ENCODE measurements at regions not wholly inside any gene's neighbourhood (a gene's known extent, or its start where the extent isn't known, plus 50 kb on each side); places are given as distances from the start of the nearest gene placed in this dataset.

DNA sequence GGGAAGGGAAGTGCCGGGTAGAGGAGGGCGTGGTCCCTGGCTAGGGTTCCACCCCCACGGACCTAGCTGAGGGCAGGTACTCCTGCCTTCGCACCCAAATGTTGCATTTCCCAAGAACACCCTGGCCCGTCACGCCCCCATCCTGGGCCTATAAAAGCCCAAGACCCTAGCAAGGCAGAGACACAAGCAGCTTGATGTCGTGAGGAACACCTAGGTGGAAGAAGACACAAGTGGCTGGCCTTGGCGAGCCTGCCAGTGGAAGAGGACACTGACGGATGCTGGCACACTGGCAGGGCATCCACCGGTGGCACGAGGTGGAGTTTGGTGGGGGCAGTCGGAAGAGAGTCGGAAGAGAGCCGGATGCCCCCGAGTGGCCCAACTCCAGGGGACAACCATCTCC is 244.8 kb upstream of the CTSO start:
- no peak overlapping the region for H3K27ac ChIP-seq
- no peak for TF ChIP-seq ZFX (IDR thresholded peaks at IDR 0.05)
- TF ChIP-seq, protein P1, sequence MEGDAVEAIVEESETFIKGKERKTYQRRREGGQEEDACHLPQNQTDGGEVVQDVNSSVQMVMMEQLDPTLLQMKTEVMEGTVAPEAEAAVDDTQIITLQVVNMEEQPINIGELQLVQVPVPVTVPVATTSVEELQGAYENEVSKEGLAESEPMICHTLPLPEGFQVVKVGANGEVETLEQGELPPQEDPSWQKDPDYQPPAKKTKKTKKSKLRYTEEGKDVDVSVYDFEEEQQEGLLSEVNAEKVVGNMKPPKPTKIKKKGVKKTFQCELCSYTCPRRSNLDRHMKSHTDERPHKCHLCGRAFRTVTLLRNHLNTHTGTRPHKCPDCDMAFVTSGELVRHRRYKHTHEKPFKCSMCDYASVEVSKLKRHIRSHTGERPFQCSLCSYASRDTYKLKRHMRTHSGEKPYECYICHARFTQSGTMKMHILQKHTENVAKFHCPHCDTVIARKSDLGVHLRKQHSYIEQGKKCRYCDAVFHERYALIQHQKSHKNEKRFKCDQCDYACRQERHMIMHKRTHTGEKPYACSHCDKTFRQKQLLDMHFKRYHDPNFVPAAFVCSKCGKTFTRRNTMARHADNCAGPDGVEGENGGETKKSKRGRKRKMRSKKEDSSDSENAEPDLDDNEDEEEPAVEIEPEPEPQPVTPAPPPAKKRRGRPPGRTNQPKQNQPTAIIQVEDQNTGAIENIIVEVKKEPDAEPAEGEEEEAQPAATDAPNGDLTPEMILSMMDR (conservative IDR thresholded peaks at IDR 0.05) = no peak

DNA sequence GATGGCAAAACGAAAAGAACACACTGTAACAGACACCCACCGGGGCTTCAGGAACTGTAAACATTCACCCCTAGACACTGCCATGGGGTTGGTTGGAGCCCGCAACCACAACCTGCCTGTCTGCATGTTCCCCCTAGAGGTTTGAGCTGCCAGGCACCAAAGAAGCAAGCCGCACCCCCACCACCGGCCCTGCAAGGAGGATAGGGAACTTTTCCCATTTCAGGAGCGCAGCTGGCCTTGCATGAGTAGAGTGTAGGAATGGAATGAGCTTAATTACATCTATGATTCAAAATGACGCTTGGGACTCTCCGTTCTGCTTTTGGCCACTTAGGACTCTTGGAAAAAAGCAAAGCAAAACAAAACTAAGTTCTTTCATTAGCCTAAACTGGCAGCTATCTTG is 243.6 kb upstream of the CTSO start:
- TF ChIP-seq ZFX (IDR thresholded peaks at IDR 0.05) = no peak
- no peak overlapping the region for H3K27ac ChIP-seq

DNA sequence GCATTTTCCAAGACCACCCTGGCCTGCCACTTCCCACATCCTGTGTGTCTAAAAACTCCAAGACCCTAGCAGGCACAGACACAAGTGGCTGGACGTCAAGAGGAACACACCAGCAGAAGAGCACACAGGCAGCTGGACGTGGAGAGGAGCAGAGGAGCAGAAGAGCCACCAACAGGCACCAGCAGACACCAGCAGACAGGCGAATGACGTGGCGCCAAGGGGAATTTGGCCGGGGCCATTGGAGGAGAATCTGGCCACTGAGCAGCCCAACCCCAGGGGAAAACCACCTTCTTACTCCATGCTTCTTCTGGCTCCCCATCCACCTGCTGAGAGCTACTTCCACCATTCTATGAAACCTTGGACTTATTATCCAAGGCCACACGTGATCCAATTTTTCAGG is 243.1 kb upstream of the CTSO start:
- TF ChIP-seq, protein P1 (conservative IDR thresholded peaks at IDR 0.05) = no peak
- TF ChIP-seq ZFX (IDR thresholded peaks at IDR 0.05) = no peak
- H3K27ac ChIP-seq = no peak overlapping the region

DNA sequence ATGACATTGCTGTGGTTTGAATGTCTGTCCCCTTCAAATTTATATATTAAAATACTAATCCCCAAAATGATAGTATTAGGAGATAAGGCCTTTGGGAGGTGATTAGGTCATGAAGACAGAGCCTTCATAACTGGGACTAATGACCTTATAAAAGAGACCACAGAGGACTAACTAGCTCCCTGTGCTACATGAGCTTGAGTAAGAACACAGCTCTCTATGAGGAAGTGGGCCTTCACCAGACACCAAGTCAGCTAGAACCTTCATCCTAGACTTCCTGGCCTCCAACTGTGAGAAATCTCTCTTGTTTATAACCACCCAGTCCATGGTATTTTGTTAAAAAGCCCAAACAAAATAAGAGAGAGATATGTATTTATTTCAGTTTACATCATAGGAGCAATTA is 242.2 kb upstream of the CTSO start:
- TF ChIP-seq ZFX (IDR thresholded peaks at IDR 0.05) = no peak
- TF ChIP-seq, protein P1 (conservative IDR thresholded peaks at IDR 0.05) = no peak

DNA sequence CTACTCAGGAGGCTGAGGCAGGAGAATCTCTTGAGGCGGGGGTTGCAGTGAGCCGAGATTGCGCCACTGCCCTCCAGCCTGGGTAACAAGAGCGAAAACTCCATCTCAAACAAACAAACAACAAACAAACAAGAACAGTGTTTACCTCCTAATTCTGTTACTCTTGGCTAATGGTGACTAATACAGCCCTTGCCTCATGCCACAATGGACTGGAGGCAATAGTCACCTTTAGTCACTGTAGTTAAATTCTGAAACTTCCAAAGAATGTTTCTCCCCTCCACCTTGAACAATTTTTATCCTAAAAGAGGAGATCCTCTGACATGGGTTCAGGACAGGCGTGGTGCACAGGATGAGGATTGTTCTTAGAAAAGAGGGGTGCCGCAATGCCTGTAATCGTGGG is 241.2 kb upstream of the CTSO start:
- TF ChIP-seq ZFX (IDR thresholded peaks at IDR 0.05) = no peak
- TF ChIP-seq, protein P1 (conservative IDR thresholded peaks at IDR 0.05) = no peak
- no peak overlapping the region for H3K27ac ChIP-seq

More for the DNA sequence above, 242.2 kb upstream of the CTSO start:
- no peak overlapping the region for H3K27ac ChIP-seq

DNA sequence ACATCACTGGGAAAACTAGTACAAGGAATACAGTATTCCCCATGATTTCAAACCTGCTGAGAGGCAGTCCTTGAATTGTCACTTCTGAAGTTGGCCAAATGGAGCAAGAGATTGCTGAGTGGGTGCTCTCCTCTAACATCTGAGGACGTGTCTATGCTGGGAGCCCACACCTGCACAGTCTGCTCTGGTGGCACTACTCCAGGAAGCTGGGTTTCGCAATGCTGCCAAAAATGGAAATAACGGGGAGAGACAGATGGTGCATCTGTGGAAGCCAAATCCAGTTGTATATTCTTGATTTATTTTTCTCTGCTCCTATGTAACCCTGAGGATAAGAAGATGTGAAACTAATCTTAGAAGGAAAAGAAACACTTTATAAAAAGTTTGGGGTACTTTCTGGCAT is 240.1 kb upstream of the CTSO start:
- no peak overlapping the region for H3K27ac ChIP-seq
- no peak for TF ChIP-seq ZFX (IDR thresholded peaks at IDR 0.05)
- TF ChIP-seq, protein P1 (conservative IDR thresholded peaks at IDR 0.05) = no peak

DNA sequence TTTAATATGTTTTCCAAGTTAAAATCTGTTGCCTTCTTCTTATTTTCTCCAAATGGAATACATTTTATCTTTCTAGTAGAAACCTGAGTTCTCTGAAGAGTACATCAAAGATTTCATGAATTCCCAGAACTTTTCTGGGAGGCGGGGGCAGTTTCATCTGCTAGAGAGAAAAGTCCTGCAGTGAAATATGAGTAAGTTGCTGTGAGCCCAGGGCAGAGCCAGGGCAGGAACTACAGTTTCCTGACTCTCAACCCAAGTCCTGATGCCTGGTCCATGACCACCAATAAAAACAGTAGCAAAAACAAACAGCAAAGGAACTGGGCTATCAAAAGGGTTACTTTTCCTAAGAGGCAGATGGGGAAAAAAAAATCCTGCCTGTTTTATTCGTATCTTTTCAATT is 239.4 kb upstream of the CTSO start:
- no peak overlapping the region for H3K27ac ChIP-seq
- no peak for TF ChIP-seq ZFX (IDR thresholded peaks at IDR 0.05)
- TF ChIP-seq, protein P1 (conservative IDR thresholded peaks at IDR 0.05) = no peak

DNA sequence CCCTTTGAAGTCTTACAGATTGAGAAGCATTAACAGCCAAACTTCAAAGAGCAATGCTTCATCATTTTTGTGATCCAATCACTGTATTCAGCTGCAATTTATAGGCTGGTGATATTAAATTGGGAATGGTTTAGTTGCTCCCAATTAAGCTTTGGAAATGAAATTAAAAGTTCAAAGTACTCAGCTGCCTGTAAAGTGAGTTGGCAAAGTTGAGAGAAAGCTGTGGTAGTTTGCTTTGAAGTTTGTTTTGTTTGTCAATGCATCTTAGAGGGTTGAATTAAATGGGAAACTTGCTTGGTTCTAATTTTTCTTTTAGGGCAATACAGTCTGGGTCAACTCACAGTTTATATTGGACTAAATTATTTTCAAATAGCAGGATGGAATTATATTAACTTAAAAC is 238.4 kb upstream of the CTSO start:
- TF ChIP-seq, protein P1 (conservative IDR thresholded peaks at IDR 0.05) = no peak
- TF ChIP-seq ZFX (IDR thresholded peaks at IDR 0.05) = no peak
- H3K27ac ChIP-seq = no peak overlapping the region
